Head of caudate nucleus (tissue), 42 donors: ENCODE measurements at regions not wholly inside any gene's neighbourhood (a gene's known extent, or its start where the extent isn't known, plus 50 kb on each side); places are given as distances from the start of the nearest gene placed in this dataset.
A peak's percentile ranks its signal among the peaks of the same experiment; 100 is the strongest.

Source experiments
- DNase-seq, 42 donors: peaks; one replicate each; pipeline versions ENCODE4 v3.0.0 to v3.0.0-alpha.2; 2020 to 2021; ENCODE audit warnings: mixed read lengths in 7 of 42
- intact Hi-C: fragments of 100-400 bp; cut with DNase I; formaldehyde crosslinking; loops from one replicate; pipeline ENCODE4 v1.15.0; 2022

- DNase-seq = no peak
- intact Hi-C loops = no loop called here
These were observed 343.6 kb downstream of the CSNK1G3 start for GRCh38 chr5:123855609-123856008.

- intact Hi-C loops = no loop called here
- DNase-seq = no peak
These were observed 333.6 kb downstream of the CSNK1G3 start for GRCh38 chr5:123845356-123846100.

GRCh38 chr5:123844873-123845272 lies 332.9 kb downstream of the CSNK1G3 start:
- intact Hi-C loops = no loop called here
- DNase-seq = no peak

GRCh38 chr5:123835421-123835820 lies 323.4 kb downstream of the CSNK1G3 start:
- intact Hi-C loops = no loop called here
- no peak for DNase-seq

- intact Hi-C loops = no loop called here
- DNase-seq = no peak
These were observed 318.6 kb downstream of the CSNK1G3 start for GRCh38 chr5:123830575-123830974.

GRCh38 chr5:123827811-123828210 lies 315.8 kb downstream of the CSNK1G3 start:
- intact Hi-C loops = no loop called here
- no peak for DNase-seq

GRCh38 chr5:123819833-123820232 lies 307.9 kb downstream of the CSNK1G3 start:
- DNase-seq = no peak
- intact Hi-C loops = no loop called here

- intact Hi-C loops = no loop called here
These were observed 307.4 kb downstream of the CSNK1G3 start for GRCh38 chr5:123819386-123819785.

GRCh38 chr5:123817267-123817666 lies 305.3 kb downstream of the CSNK1G3 start:
- intact Hi-C loops = no loop called here
- no peak for DNase-seq

More at GRCh38 chr5:123819386-123819785, 307.4 kb downstream of the CSNK1G3 start:
- no peak for DNase-seq

GRCh38 chr5:123814801-123815470 lies 303.0 kb downstream of the CSNK1G3 start:
- no peak for DNase-seq
- intact Hi-C loops = no loop called here

- intact Hi-C loops = no loop called here
- DNase-seq = peak in 2 of 42 donors; percentile 21 to 42
These were observed 302.1 kb downstream of the CSNK1G3 start for GRCh38 chr5:123813937-123814624.

- no peak for DNase-seq
- intact Hi-C loops = no loop called here
These were observed 301.3 kb downstream of the CSNK1G3 start for GRCh38 chr5:123813264-123813663.

GRCh38 chr5:123811831-123812230 lies 299.9 kb downstream of the CSNK1G3 start:
- intact Hi-C loops = no loop called here
- DNase-seq = no peak

GRCh38 chr5:123810746-123811340 lies 298.9 kb downstream of the CSNK1G3 start:
- intact Hi-C loops = no loop called here
- DNase-seq = no peak

GRCh38 chr5:123810253-123810652 lies 298.3 kb downstream of the CSNK1G3 start:
- DNase-seq = no peak
- intact Hi-C loops = no loop called here

GRCh38 chr5:123809594-123810221 lies 297.7 kb downstream of the CSNK1G3 start:
- intact Hi-C loops = loop anchor here (10.0 kb wide), 1 partner anchor 65 kb away; no protein-coding TSS in a partner anchor
- no peak for DNase-seq

GRCh38 chr5:123808461-123809380 lies 296.7 kb downstream of the CSNK1G3 start:
- peak in 1 of 42 donors; percentile 12 for DNase-seq

More at GRCh38 chr5:123808461-123809380, 296.7 kb downstream of the CSNK1G3 start:
- intact Hi-C loops = loop anchor here (10.0 kb wide), 1 partner anchor 66 kb away; no protein-coding TSS in a partner anchor
